ENCODE measurements at regions not wholly inside any gene's neighbourhood (a gene's known extent, or its start where the extent isn't known, plus 50 kb on each side); places are given as distances from the start of the nearest gene placed in this dataset.
A peak's percentile ranks its signal among the peaks of the same experiment; 100 is the strongest.

DNA sequence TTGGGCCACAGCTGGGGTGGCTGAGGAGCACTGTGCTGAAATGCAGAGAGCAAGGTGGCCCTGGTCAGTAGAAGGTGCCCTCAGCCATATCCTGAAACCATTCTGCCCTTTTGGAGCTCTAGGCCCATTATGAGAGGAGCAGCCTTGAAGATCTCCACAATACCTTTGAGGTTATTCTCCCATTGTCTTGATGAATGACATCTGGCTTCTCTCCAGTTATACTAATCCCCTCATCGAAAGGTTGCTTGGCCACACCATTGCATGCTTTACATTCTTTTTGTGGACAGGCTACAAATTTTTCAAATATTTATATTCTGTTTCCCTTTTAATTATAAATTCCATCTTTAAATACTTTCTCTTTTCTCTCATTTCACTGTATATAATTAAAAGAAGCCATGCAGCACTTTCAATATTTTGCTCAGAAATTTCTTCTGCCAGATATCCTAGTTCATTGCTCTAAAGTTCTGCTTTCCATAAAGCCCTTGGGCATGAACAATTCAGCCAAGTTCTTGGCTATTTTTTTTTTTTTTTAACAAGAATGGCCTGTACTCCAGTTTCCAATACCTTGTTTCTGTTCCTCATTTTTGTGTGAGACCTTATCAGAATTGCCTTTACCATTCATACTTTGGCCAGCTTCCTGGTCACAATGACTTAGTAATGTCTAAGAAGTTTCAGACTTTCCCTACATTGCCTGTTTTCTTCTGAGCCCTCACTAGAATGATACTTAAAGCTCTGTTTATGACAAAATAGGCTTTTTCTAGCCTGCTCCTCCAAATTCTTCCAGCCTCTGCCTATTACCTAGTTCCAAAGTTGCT lies 138.9 kb upstream of the SGO1 start:
- TF ChIP-seq, protein P1, sequence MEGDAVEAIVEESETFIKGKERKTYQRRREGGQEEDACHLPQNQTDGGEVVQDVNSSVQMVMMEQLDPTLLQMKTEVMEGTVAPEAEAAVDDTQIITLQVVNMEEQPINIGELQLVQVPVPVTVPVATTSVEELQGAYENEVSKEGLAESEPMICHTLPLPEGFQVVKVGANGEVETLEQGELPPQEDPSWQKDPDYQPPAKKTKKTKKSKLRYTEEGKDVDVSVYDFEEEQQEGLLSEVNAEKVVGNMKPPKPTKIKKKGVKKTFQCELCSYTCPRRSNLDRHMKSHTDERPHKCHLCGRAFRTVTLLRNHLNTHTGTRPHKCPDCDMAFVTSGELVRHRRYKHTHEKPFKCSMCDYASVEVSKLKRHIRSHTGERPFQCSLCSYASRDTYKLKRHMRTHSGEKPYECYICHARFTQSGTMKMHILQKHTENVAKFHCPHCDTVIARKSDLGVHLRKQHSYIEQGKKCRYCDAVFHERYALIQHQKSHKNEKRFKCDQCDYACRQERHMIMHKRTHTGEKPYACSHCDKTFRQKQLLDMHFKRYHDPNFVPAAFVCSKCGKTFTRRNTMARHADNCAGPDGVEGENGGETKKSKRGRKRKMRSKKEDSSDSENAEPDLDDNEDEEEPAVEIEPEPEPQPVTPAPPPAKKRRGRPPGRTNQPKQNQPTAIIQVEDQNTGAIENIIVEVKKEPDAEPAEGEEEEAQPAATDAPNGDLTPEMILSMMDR (IDR thresholded peaks at IDR 0.05; ENCODE audit: extremely low read depth, missing control alignments) = no peak
- peak; percentile 15 for DNase-seq (ENCODE audit: low spot score)

DNA sequence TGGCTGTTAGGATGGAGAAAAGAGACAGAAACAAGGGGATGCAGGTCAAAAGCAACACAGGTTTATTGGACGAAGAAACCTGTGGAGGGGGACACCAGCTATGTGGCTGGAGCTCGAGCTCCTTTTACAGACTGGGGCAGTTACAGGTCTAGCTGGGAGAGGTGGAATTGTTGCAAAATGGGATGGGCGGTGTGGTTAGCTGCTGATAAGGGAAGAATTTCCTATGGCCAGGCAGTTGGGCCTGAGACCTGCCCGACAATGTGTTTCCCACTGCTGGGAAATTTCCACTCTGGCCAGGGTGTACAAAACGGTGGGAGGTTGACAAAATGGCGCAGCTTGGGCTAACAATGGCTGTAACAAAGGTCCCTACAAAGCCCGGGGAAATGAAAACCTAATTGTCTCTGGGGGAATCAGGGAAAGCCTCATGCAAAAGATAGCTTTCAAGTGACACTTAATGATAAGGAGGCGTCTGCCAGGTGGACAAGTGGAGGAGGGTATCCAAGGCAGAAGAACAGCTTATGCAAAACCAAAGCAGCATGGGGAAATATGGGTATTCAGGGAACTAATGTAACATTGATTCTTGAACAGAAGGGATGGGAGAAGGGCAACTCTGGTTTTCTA lies 137.4 kb upstream of the SGO1 start:
- TF ChIP-seq, protein P1 (IDR thresholded peaks at IDR 0.05; ENCODE audit: extremely low read depth, missing control alignments) = no peak
- no peak for DNase-seq (ENCODE audit: low spot score)

DNA sequence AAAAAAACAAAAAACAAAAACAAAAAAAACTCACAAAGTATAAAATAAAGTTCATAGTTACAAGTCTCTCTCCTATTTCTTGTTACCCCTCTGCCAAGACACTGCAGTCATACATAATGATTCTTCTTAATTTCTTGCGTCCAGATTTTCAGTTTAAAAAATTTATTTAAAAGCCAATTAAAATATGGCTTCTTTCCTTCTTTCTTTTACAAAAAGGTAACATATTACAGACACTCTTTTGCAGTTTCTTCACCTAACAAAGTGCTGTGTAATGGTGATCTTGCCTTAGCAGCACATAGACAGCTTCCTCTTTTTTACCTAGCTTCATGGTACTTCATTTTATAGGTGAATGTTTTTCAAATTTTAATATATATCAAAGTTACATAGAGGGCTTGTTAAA lies 136.1 kb upstream of the SGO1 start:
- TF ChIP-seq, protein P1 (IDR thresholded peaks at IDR 0.05; ENCODE audit: extremely low read depth, missing control alignments) = no peak
- no peak for DNase-seq (ENCODE audit: low spot score)

DNA sequence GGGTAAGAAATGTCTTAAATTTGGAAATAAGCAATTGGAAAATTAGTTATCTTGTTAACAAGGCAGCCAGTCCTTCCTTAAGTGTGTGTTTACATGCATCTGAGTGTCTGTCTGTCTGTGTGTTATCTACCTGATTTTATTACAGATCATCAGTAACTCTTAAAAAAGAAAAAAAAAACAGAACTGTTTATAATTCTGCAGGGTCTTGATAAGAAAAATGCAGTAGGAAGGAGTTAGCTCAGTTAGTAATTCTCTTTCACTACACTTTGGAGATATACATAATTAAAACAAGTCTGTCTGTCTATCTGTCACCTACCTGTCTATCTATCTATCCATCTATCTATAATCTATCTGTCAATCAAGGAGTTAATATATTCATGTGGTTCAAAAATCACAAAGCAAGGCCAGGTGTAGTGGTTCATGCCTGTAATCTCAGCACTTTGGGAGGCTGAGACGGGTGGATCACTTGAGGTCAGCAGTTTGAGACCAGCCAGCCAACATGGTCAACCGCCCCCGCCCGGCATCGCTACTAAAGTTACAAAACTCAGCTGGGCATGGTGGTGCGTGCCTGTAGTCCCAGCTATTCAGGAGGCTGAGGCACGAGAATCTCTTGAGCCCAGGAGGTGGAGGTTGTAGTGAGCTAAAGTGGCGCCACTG lies 135.5 kb upstream of the SGO1 start:
- no peak for DNase-seq (ENCODE audit: low spot score)
- TF ChIP-seq, protein P1 (IDR thresholded peaks at IDR 0.05; ENCODE audit: extremely low read depth, missing control alignments) = no peak

DNA sequence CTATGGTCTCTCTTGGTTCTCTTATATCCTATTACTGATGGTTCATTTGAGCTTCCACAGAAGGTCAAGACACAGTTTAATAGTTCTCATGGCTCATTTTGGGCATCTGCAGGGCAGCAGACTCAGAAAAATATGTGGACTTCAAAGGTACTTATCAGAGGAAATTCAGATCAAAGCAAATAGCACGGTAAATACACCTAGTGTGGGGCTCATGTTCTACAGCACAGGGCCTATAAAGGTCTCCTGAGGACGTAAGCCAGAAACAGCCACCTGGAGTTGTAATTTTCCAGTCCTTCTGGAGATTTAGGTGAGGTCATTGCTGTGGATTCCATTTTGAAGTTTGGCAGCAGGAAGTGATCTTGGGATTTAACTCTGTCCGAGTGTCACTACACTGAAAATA lies 134.5 kb upstream of the SGO1 start:
- TF ChIP-seq, protein P1 (IDR thresholded peaks at IDR 0.05; ENCODE audit: extremely low read depth, missing control alignments) = no peak
- DNase-seq (ENCODE audit: low spot score) = no peak

DNA sequence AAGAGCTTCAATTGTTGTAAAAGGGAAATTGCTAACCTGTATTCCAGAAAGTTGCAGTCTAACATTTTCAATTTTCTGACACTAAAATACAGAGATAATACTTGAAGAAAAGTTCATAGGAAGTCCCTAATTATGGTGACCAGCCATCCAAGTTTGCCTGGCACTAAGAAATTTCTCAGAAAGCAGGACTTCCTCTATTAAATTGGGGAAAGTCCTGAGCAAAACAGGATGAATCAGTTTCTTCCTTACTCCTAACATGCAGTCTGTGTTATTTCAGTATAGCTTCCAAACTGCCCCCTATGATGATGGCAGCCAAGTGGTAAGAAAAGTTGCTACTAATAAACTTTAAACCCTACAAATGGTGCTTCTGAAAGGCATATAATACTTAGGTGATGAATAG lies 133.5 kb upstream of the SGO1 start:
- TF ChIP-seq, protein P1 (IDR thresholded peaks at IDR 0.05; ENCODE audit: extremely low read depth, missing control alignments) = no peak

DNA sequence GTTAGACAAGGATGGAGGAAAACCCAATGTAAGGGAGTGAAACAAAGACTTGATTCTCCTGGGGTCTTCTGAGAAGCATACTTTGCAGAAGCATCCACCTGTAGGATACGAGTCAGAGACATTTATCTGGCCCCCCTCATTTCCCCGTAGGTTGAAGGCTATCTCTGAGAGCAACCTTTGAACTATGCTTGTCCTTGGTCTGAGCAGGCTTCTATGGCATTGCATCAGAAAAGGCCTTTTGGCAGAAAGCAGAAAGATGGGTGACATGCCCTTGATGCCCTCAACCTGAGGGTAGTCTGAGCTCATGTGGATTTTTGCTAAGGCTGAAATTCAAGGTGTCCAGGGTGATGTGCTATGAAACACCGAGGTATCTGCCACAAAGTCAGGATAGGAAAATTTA lies 131.6 kb upstream of the SGO1 start:
- TF ChIP-seq, protein P1 (IDR thresholded peaks at IDR 0.05; ENCODE audit: extremely low read depth, missing control alignments) = no peak
- DNase-seq (ENCODE audit: low spot score) = no peak

More for the DNA sequence above, 133.5 kb upstream of the SGO1 start:
- DNase-seq (ENCODE audit: low spot score) = no peak

Data from GM20000 (cell line).